Naive thymus-derived CD4-positive, alpha-beta T cell (primary cell): ENCODE measurements at regions not wholly inside any gene's neighbourhood (a gene's known extent, or its start where the extent isn't known, plus 50 kb on each side); places are given as distances from the start of the nearest gene placed in this dataset.
"Not testable (repeated sequence)": the region's sequence is repeated elsewhere in the genome, so short reads cannot be mapped to it uniquely, and the experiment has no call there.

Experiments used
- ATAC-seq: fragments of 150-1000 bp; cut with Tn5 transposase; 2 replicates; pipeline ENCODE4 v1.10.0; 2021; ENCODE audit warnings: mild to moderate bottlenecking, moderate library complexity
- CTCF ChIA-PET: fragments of 350-600 bp; sonication (Branson Sonifier 250); formaldehyde crosslinking; loops from one replicate; lab custom pipeline; 2021; ENCODE audit warnings: antibody characterized with exemption; lab: Charles Lee
- POLR2A ChIA-PET: fragments of 350-600 bp; sonication (Branson Sonifier 250); formaldehyde crosslinking; loops from one replicate; lab custom pipeline; 2021; ENCODE audit warnings: antibody characterized with exemption, inconsistent platforms; lab: Charles Lee
- DNase-seq, 9 donors: peaks; one replicate each; pipeline versions ENCODE4 v3.0.0 to v3.0.0-alpha.2; 2020 to 2022; ENCODE audit warnings: mixed read lengths in 1 of 9
- H3K27ac ChIP-seq: one replicate; pipeline ENCODE4 v1.7.0; 2013; ENCODE audit warnings: mild to moderate bottlenecking, low read depth, low read length, moderate library complexity
- H3K27me3 ChIP-seq, 2 donors: one replicate each; pipeline ENCODE4 v1.7.0; 2013; ENCODE audit warnings: low read length in 2 of 2, mild to moderate bottlenecking in 2 of 2, moderate library complexity in 2 of 2; ENCODE audit not compliant: control insufficient read depth in 2 of 2, insufficient read depth in 2 of 2
- H3K36me3 ChIP-seq, 3 experiments: 1 replicate in 2 of 3; 2 replicates in 1 of 3; pipeline ENCODE4 v1.7.0; 2013; ENCODE audit warnings: low read length in 3 of 3, mild to moderate bottlenecking in 3 of 3, moderate library complexity in 1 of 3; ENCODE audit not compliant: insufficient read depth in 3 of 3, control insufficient read depth in 2 of 3
- H3K4me1 ChIP-seq, 2 donors: one replicate each; pipeline ENCODE4 v1.7.0; 2013; ENCODE audit warnings: low read length in 2 of 2, mild to moderate bottlenecking in 2 of 2, moderate library complexity in 1 of 2; ENCODE audit not compliant: control insufficient read depth in 2 of 2, insufficient read depth in 2 of 2
- H3K4me3 ChIP-seq: 2 replicates; pipeline ENCODE4 v1.7.0; 2013; ENCODE audit warnings: mild to moderate bottlenecking, low read length
- H3K9me3 ChIP-seq, 3 experiments: 1 replicate in 2 of 3; 2 replicates in 1 of 3; pipeline ENCODE4 v1.7.0; 2013; ENCODE audit warnings: low read length in 3 of 3; ENCODE audit not compliant: control insufficient read depth in 2 of 3
- H3K27ac Mint-ChIP-seq, 9 donors: one replicate each; pipeline ENCODE4 v1.8.0; 2020 to 2022; ENCODE audit warnings: mixed read lengths in 9 of 9, mild to moderate bottlenecking in 8 of 9, moderate library complexity in 5 of 9, inconsistent platforms in 2 of 9
- H3K27me3 Mint-ChIP-seq, 5 donors: one replicate each; pipeline ENCODE4 v1.8.0; 2021 to 2022; ENCODE audit warnings: mixed read lengths in 5 of 5, mild to moderate bottlenecking in 1 of 5
- H3K36me3 Mint-ChIP-seq, 5 donors: one replicate each; pipeline ENCODE4 v1.8.0; 2020 to 2022; ENCODE audit warnings: mixed read lengths in 5 of 5, mild to moderate bottlenecking in 3 of 5, inconsistent platforms in 1 of 5
- H3K4me1 Mint-ChIP-seq, 7 donors: one replicate each; pipeline ENCODE4 v1.8.0; 2020 to 2022; ENCODE audit warnings: mixed read lengths in 7 of 7, mild to moderate bottlenecking in 3 of 7, inconsistent platforms in 1 of 7
- H3K4me3 Mint-ChIP-seq, 10 donors: one replicate each; pipeline ENCODE4 v1.8.0; 2020 to 2022; ENCODE audit warnings: mild to moderate bottlenecking in 10 of 10, mixed read lengths in 10 of 10, moderate library complexity in 6 of 10, inconsistent platforms in 2 of 10
- H3K9me3 Mint-ChIP-seq, 11 donors: one replicate each; pipeline ENCODE4 v1.8.0; 2020 to 2022; ENCODE audit warnings: mixed read lengths in 11 of 11, mild to moderate bottlenecking in 4 of 11, inconsistent platforms in 1 of 11, moderate library complexity in 1 of 11
- intact Hi-C, 2 donors: fragments of 100-400 bp; cut with micrococcal nuclease; formaldehyde crosslinking; loops; one replicate each; pipeline ENCODE4 v1.15.1; 2023

DNA sequence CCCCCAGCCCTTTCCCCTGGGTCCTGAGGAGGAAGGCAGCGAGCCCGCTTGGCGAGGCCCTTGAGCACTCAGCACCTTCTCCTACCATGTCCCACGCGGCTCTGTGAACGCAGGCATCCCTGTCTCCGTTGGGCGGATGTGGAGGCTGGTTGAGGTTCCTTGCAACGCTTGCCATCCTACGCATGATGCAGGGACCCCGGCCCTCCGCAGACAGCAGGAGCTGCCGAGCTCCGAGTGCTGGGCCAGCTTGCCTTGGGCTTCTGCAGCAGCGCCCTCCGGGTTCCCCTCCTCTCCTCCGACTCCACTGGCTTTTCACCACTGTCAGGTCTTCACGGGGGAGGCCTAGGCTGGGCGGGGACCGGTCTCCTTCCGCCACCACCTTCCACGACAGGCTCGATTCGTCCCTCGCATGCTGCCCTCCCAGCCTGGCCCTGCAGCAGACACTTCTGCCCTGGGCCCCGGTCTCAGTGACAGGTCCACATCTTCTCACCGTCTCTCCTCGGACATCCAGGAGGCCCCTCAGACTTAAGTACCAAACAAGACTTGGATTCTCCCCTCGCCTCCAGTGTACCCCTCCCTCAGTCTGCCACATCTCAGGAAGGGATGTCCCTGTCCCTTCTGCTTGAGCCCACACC, 67.6 kb upstream of the HGFAC start:
- H3K4me3 ChIP-seq, result no peak overlapping the region
- Mint-ChIP-seq H3K4me3 (peak overlapping the region in 2 of 10 donors; percentile 23 to 29), H3K27ac (peak overlapping the region in 1 of 9 donors; percentile 53), H3K9me3 (peaks cover 1 to 8% (median 5%) of the 10 kb centered on the region in 11 donors), H3K4me1 (peaks cover 12 to 41% (median 27%) of the 10 kb centered on the region in 7 donors), H3K36me3 (peaks cover 1 to 28% (median 15%) of the 10 kb centered on the region in 5 donors), H3K27me3 (peaks cover 9 to 36% (median 16%) of the 10 kb centered on the region in 5 donors)
- ATAC-seq (no peak), DNase-seq (no peak)
- H3K36me3 ChIP-seq, result no peaks in the 10 kb centered on the region
- no peak overlapping the region for H3K27ac ChIP-seq
- no peaks in the 10 kb centered on the region for H3K9me3 ChIP-seq
- intact Hi-C loops, result no loop called here
- no peaks in the 10 kb centered on the region for H3K27me3 ChIP-seq
- ChIA-PET CTCF (no interaction called here), POLR2A (no interaction called here)
- H3K4me1 ChIP-seq, result peaks cover 6 to 27% of the 10 kb centered on the region in 2 donors

DNA sequence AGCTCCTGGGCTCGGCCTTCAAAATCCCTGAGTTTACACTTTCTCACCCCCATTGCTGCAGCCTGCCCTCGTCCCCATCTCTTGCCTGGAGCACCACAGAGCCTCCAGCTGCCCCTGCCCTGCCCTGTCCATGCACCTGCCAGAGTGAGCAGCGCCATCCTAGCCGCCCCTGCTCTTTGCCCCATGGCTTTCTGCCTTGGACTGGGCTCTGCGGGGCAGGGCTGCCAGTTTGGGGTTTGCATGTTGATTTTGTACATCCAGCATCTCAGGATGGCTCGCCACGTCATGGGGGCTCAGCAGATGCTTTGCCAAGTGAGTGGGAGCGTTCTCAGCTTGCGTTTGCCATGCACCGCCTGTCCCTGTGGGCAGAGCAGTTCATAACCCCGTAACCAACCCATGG, 67.1 kb upstream of the HGFAC start:
- CTCF ChIA-PET, result no interaction called here
- H3K9me3 Mint-ChIP-seq, result peaks cover 2 to 12% (median 8%) of the 10 kb centered on the region in 11 donors
- H3K27me3 ChIP-seq, result no peaks in the 10 kb centered on the region
- peaks cover 9 to 31% (median 12%) of the 10 kb centered on the region in 5 donors for H3K27me3 Mint-ChIP-seq
- DNase-seq, result no peak
- peak overlapping the region in 1 of 10 donors; percentile 29 for H3K4me3 Mint-ChIP-seq
- H3K27ac Mint-ChIP-seq, result no peak overlapping the region
- no peak overlapping the region for H3K27ac ChIP-seq
- no peaks in the 10 kb centered on the region for H3K36me3 ChIP-seq
- peaks cover 0 to under 1% (median 0%) of the 10 kb centered on the region in 3 experiments for H3K9me3 ChIP-seq
- intact Hi-C loops, result no loop called here
- H3K4me3 ChIP-seq, result no peak overlapping the region
- peaks cover under 1 to 21% of the 10 kb centered on the region in 2 donors for H3K4me1 ChIP-seq
- no peak for ATAC-seq
- POLR2A ChIA-PET, result no interaction called here
- peaks cover 1 to 33% (median 18%) of the 10 kb centered on the region in 5 donors for H3K36me3 Mint-ChIP-seq
- peaks cover 7 to 37% (median 21%) of the 10 kb centered on the region in 7 donors for H3K4me1 Mint-ChIP-seq

DNA sequence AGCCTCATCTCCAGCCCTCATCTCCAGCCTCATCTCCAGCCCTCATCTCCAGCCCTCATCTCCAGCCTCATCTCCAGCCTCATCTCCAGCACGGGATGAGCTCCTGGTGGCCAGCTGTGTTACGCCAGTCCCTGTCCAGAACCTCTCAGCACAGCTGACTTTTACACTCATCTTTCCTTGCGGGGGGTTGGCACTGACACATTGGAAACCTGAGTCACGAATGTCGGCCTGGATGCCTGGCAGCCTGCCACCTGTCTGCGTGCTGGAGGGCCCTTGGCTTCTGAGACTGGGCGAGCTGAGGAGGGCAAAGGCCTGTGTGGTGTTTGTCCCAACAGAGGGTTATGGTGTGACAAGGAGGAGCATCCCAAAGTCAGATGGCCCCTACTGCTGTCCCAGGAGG, 66.1 kb upstream of the HGFAC start:
- intact Hi-C loops, result no loop called here
- H3K9me3 Mint-ChIP-seq, result peaks cover 2 to 21% (median 9%) of the 10 kb centered on the region in 11 donors
- H3K36me3 Mint-ChIP-seq, result peaks cover 1 to 39% (median 26%) of the 10 kb centered on the region in 5 donors
- Histone ChIP-seq H3K36me3 (no peaks in the 10 kb centered on the region), H3K4me1 (peaks cover 0 to 14% of the 10 kb centered on the region in 2 donors), H3K27me3 (no peaks in the 10 kb centered on the region), H3K9me3 (peaks cover 0 to 9% (median 0%) of the 10 kb centered on the region in 3 experiments), H3K4me3 (no peak overlapping the region), H3K27ac (no peak overlapping the region)
- CTCF ChIA-PET, result interaction anchor here (0.6 kb wide), 1 partner anchor 15 kb away, joined by 3 read pairs; no protein-coding TSS in a partner anchor
- peaks cover 6 to 20% (median 8%) of the 10 kb centered on the region in 5 donors for H3K27me3 Mint-ChIP-seq
- peaks cover 0 to 29% (median 12%) of the 10 kb centered on the region in 7 donors for H3K4me1 Mint-ChIP-seq
- ATAC-seq (no peak), DNase-seq (no peak)
- H3K27ac Mint-ChIP-seq, result no peak overlapping the region
- POLR2A ChIA-PET, result no interaction called here
- H3K4me3 Mint-ChIP-seq, result no peak overlapping the region

DNA sequence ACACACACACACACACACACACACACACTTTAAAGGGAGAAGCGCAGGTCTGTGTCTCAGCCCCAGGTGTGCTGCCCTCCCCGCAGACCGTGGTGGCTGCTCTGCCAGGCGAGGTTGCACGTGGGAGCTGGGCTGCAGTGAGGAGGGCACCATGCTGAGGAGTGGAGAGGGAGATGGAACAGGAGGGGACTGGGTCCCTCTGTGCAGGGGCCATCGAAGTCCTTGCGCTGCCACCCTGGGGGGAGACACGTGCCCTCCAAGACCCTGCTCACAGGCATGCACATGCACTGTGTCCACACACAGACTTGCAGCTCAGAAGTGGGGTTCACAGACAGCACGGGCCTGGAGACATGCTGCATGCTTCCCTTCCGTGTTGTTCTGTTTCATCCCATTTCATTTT, 65.5 kb upstream of the HGFAC start:
- H3K27ac ChIP-seq, result no peak overlapping the region
- H3K4me3 Mint-ChIP-seq, result no peak overlapping the region
- DNase-seq (no peak), ATAC-seq (no peak)
- intact Hi-C loops, result no loop called here
- H3K4me1 Mint-ChIP-seq, result peaks cover 0 to 23% (median 6%) of the 10 kb centered on the region in 7 donors
- H3K27me3 Mint-ChIP-seq, result peaks cover 1 to 15% (median 3%) of the 10 kb centered on the region in 5 donors
- peaks cover 0 to 9% (median 0%) of the 10 kb centered on the region in 3 experiments for H3K9me3 ChIP-seq
- ChIA-PET CTCF (interaction anchor here (0.6 kb wide), 1 partner anchor 15 kb away, joined by 3 read pairs; no protein-coding TSS in a partner anchor), POLR2A (no interaction called here)
- peaks cover 1 to 44% (median 31%) of the 10 kb centered on the region in 5 donors for H3K36me3 Mint-ChIP-seq
- no peaks in the 10 kb centered on the region for H3K36me3 ChIP-seq
- peak overlapping the region in 1 of 9 donors; percentile 51 for H3K27ac Mint-ChIP-seq
- peaks cover 0 to 11% of the 10 kb centered on the region in 2 donors for H3K4me1 ChIP-seq
- H3K9me3 Mint-ChIP-seq, result peaks cover 8 to 26% (median 14%) of the 10 kb centered on the region in 11 donors
- H3K27me3 ChIP-seq, result no peaks in the 10 kb centered on the region
- no peak overlapping the region for H3K4me3 ChIP-seq

DNA sequence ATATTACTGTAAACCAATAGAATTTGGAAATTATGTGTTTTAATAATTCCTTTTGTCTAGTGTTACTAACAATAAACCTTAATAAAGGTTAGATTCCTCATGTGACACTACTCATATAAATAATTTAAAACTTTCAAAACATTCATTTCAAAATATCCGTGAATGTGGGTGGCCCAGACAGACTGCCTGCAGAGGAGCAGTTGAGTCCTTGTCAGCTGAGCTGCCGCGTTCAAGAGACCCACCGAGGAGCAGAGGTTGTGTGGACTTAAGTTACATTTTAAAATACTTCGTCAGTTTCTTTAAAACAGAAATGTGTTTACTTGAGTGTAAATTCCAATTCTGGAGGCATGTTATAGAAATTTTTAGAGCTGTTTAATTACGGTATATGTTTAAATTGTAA, 64.2 kb upstream of the HGFAC start:
- ChIA-PET POLR2A (no interaction called here), CTCF (interaction anchor here (0.7 to 1.0 kb wide), 2 partner anchors 20 to 81 kb away, joined by 3 read pairs; no protein-coding TSS in a partner anchor)
- Mint-ChIP-seq H3K4me1 (peaks cover 0 to 15% (median 3%) of the 10 kb centered on the region in 7 donors), H3K36me3 (peaks cover 1 to 50% (median 38%) of the 10 kb centered on the region in 5 donors), H3K4me3 (no peak overlapping the region), H3K27ac (no peak overlapping the region), H3K9me3 (peaks cover 9 to 32% (median 16%) of the 10 kb centered on the region in 11 donors), H3K27me3 (peaks cover 0 to 9% (median 0%) of the 10 kb centered on the region in 5 donors)
- DNase-seq (no peak), ATAC-seq (no peak)
- H3K9me3 ChIP-seq, result peaks cover 0 to 9% (median 0%) of the 10 kb centered on the region in 3 experiments
- H3K36me3 ChIP-seq, result no peaks in the 10 kb centered on the region
- H3K4me3 ChIP-seq, result no peak overlapping the region
- H3K27me3 ChIP-seq, result no peaks in the 10 kb centered on the region
- intact Hi-C loops, result no loop called here
- H3K27ac ChIP-seq, result no peak overlapping the region
- H3K4me1 ChIP-seq, result peaks cover 0 to 6% of the 10 kb centered on the region in 2 donors

DNA sequence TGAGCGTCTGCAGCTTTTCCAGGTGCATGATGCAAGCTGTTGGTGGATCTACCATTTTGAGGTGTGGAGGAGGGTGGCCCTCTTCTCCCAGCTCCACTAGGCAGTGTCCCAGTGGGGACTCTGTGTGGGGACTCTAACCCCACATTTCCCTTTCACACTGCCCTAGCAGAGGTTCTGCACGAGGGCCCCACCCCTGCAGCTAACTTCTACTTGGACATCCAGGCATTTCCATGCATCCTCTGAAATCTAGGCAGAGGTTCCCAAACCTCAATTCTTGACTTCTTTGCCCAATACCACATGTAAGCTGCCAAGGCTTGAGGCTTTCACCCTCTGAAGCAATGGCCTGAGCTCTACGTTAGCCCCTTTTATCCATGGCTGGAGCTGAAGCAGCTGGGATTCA, 61.4 kb upstream of the HGFAC start:
- H3K27ac ChIP-seq, H3K27me3 Mint-ChIP-seq, POLR2A ChIA-PET, H3K27ac Mint-ChIP-seq, H3K9me3 ChIP-seq, H3K36me3 ChIP-seq, ATAC-seq, DNase-seq, H3K4me3 Mint-ChIP-seq, intact Hi-C loops, H3K4me1 ChIP-seq, H3K4me3 ChIP-seq, H3K4me1 Mint-ChIP-seq, H3K27me3 ChIP-seq: not testable (repeated sequence)
- Mint-ChIP-seq H3K36me3 (peaks cover 1 to 43% (median 40%) of the 10 kb centered on the region in 5 donors), H3K9me3 (peaks cover 9 to 32% (median 18%) of the 10 kb centered on the region in 11 donors)
- CTCF ChIA-PET, result interaction anchor here (0.6 kb wide), 1 partner anchor 36 kb away, joined by 3 read pairs; no protein-coding TSS in a partner anchor
